ENCODE measurements at regions not wholly inside any gene's neighbourhood (a gene's known extent, or its start where the extent isn't known, plus 50 kb on each side); places are given as distances from the start of the nearest gene placed in this dataset.

DNA sequence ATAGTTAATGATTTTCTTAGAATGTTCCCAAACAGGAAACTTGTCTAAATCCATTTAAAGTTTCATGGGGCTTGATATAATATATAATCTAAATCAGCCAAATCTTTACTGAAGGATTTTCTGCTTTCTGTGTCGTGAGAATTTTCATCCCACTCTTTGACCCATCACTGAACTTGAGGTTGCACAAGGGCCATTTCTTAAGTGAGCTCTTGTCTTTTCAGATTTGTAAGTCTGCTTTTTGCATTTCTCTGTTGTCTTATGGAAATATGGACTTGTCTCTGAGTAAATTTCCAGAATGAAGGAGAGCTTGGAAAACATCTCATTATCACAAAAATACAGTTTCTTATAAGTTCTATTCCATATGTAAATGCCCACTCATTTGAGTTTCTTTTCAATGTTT is 149.2 kb upstream of the ARRDC3 start:
- no peak for DNase-seq (ENCODE audit: low spot score)
- no peak for TF ChIP-seq SMAD3 (CRISPR knock-in tag; IDR thresholded peaks at IDR 0.05; ENCODE audit: borderline replicate concordance)
- TF ChIP-seq, protein P1, sequence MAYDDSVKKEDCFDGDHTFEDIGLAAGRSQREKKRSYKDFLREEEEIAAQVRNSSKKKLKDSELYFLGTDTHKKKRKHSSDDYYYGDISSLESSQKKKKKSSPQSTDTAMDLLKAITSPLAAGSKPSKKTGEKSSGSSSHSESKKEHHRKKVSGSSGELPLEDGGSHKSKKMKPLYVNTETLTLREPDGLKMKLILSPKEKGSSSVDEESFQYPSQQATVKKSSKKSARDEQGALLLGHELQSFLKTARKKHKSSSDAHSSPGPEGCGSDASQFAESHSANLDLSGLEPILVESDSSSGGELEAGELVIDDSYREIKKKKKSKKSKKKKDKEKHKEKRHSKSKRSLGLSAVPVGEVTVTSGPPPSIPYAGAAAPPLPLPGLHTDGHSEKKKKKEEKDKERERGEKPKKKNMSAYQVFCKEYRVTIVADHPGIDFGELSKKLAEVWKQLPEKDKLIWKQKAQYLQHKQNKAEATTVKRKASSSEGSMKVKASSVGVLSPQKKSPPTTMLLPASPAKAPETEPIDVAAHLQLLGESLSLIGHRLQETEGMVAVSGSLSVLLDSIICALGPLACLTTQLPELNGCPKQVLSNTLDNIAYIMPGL (CRISPR knock-in tag; IDR thresholded peaks at IDR 0.05): no peak
- TF ChIP-seq TEAD1 (CRISPR knock-in tag; IDR thresholded peaks at IDR 0.05): no peak
- no peak for TF ChIP-seq ETV6 (CRISPR knock-in tag; IDR thresholded peaks at IDR 0.05)
- no peak for TF ChIP-seq ESRRA (CRISPR knock-in tag; IDR thresholded peaks at IDR 0.05; ENCODE audit: borderline replicate concordance)
- TF ChIP-seq, protein P2, sequence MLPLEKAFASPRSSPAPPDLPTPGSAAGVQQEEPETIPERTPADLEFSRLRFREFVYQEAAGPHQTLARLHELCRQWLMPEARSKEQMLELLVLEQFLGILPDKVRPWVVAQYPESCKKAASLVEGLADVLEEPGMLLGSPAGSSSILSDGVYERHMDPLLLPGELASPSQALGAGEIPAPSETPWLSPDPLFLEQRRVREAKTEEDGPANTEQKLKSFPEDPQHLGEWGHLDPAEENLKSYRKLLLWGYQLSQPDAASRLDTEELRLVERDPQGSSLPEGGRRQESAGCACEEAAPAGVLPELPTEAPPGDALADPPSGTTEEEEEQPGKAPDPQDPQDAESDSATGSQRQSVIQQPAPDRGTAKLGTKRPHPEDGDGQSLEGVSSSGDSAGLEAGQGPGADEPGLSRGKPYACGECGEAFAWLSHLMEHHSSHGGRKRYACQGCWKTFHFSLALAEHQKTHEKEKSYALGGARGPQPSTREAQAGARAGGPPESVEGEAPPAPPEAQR (CRISPR knock-in tag; IDR thresholded peaks at IDR 0.05): no peak
- no peak for TF ChIP-seq RELA (CRISPR knock-in tag; IDR thresholded peaks at IDR 0.05; ENCODE audit: borderline replicate concordance)
- TF ChIP-seq ZBTB21 (CRISPR knock-in tag; IDR thresholded peaks at IDR 0.05; ENCODE audit: borderline replicate concordance): no peak
- TF ChIP-seq, protein P3, sequence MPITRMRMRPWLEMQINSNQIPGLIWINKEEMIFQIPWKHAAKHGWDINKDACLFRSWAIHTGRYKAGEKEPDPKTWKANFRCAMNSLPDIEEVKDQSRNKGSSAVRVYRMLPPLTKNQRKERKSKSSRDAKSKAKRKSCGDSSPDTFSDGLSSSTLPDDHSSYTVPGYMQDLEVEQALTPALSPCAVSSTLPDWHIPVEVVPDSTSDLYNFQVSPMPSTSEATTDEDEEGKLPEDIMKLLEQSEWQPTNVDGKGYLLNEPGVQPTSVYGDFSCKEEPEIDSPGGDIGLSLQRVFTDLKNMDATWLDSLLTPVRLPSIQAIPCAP (CRISPR knock-in tag; IDR thresholded peaks at IDR 0.05): no peak
- TF ChIP-seq, protein P4, sequence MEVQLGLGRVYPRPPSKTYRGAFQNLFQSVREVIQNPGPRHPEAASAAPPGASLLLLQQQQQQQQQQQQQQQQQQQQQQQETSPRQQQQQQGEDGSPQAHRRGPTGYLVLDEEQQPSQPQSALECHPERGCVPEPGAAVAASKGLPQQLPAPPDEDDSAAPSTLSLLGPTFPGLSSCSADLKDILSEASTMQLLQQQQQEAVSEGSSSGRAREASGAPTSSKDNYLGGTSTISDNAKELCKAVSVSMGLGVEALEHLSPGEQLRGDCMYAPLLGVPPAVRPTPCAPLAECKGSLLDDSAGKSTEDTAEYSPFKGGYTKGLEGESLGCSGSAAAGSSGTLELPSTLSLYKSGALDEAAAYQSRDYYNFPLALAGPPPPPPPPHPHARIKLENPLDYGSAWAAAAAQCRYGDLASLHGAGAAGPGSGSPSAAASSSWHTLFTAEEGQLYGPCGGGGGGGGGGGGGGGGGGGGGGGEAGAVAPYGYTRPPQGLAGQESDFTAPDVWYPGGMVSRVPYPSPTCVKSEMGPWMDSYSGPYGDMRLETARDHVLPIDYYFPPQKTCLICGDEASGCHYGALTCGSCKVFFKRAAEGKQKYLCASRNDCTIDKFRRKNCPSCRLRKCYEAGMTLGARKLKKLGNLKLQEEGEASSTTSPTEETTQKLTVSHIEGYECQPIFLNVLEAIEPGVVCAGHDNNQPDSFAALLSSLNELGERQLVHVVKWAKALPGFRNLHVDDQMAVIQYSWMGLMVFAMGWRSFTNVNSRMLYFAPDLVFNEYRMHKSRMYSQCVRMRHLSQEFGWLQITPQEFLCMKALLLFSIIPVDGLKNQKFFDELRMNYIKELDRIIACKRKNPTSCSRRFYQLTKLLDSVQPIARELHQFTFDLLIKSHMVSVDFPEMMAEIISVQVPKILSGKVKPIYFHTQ (CRISPR knock-in tag; IDR thresholded peaks at IDR 0.05): no peak
- no peak for TF ChIP-seq FOXJ3 (CRISPR knock-in tag; IDR thresholded peaks at IDR 0.05; ENCODE audit: borderline replicate concordance)
- TF ChIP-seq, protein P5, sequence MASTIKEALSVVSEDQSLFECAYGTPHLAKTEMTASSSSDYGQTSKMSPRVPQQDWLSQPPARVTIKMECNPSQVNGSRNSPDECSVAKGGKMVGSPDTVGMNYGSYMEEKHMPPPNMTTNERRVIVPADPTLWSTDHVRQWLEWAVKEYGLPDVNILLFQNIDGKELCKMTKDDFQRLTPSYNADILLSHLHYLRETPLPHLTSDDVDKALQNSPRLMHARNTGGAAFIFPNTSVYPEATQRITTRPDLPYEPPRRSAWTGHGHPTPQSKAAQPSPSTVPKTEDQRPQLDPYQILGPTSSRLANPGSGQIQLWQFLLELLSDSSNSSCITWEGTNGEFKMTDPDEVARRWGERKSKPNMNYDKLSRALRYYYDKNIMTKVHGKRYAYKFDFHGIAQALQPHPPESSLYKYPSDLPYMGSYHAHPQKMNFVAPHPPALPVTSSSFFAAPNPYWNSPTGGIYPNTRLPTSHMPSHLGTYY (CRISPR knock-in tag; IDR thresholded peaks at IDR 0.05): no peak
- TF ChIP-seq, protein P6, sequence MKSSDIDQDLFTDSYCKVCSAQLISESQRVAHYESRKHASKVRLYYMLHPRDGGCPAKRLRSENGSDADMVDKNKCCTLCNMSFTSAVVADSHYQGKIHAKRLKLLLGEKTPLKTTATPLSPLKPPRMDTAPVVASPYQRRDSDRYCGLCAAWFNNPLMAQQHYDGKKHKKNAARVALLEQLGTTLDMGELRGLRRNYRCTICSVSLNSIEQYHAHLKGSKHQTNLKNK (CRISPR knock-in tag; IDR thresholded peaks at IDR 0.05): no peak
- TF ChIP-seq ZNF138 (CRISPR knock-in tag; conservative IDR thresholded peaks at IDR 0.05): no peak
- TF ChIP-seq, protein P7, sequence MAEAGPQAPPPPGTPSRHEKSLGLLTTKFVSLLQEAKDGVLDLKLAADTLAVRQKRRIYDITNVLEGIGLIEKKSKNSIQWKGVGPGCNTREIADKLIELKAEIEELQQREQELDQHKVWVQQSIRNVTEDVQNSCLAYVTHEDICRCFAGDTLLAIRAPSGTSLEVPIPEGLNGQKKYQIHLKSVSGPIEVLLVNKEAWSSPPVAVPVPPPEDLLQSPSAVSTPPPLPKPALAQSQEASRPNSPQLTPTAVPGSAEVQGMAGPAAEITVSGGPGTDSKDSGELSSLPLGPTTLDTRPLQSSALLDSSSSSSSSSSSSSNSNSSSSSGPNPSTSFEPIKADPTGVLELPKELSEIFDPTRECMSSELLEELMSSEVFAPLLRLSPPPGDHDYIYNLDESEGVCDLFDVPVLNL (CRISPR knock-in tag; IDR thresholded peaks at IDR 0.05; ENCODE audit: borderline replicate concordance, low read depth): no peak
- Mint-ChIP-seq H3K27ac (no peak overlapping the region), H3K36me3 (no peaks in the 10 kb centered on the region; the same call in 1 of the 2 replicates), H3K27me3 (ENCODE audit: low read depth) (no peaks in the 10 kb centered on the region), H3K4me1 (peaks cover 10% of the 10 kb centered on the region), H3K9me3 (peaks cover 12% of the 10 kb centered on the region), H3K4me3 (no peak overlapping the region)
- CTCF ChIA-PET: no interaction called here
- POLR2A ChIA-PET: no interaction called here
- ATAC-seq: no peak

DNA sequence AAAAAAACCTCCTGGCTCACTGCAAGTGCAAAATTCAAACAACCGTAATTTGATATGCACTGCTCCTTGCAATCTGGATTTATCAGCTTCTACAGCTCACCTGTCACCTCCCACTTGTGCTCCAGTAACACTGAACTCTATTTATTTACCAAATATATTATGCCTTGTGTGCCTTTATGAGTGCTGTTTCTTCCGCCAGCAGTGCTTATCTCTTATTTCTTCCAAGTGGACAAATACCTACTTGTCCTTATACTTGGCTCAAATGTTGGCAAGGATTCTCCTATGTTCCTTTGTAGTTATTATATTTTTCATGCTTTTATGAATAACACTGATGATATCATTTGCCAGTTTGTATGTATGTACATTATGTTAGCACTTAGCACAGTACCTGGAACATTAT is 145.7 kb upstream of the ARRDC3 start:
- no peak overlapping the region for H3K4me3 Mint-ChIP-seq
- DNase-seq (ENCODE audit: low spot score): no peak
- no peak for ATAC-seq
- POLR2A ChIA-PET: no interaction called here
- no peak for TF ChIP-seq SMAD3 (CRISPR knock-in tag; IDR thresholded peaks at IDR 0.05; ENCODE audit: borderline replicate concordance)
- TF ChIP-seq CBFB (CRISPR knock-in tag; IDR thresholded peaks at IDR 0.05; ENCODE audit: low read depth): no peak
- TF ChIP-seq ZNF423 (CRISPR knock-in tag; IDR thresholded peaks at IDR 0.05): no peak
- TF ChIP-seq IRF2 (CRISPR knock-in tag; IDR thresholded peaks at IDR 0.05; ENCODE audit: borderline replicate concordance, low read depth): no peak
- no peaks in the 10 kb centered on the region for H3K27me3 Mint-ChIP-seq (ENCODE audit: low read depth)
- peaks cover 5% of the 10 kb centered on the region for H3K4me1 Mint-ChIP-seq
- CTCF ChIA-PET: no interaction called here
- H3K9me3 Mint-ChIP-seq: peaks cover 12% of the 10 kb centered on the region
- no peak overlapping the region for H3K27ac Mint-ChIP-seq
- H3K36me3 Mint-ChIP-seq: no peaks in the 10 kb centered on the region; the same call in 1 of the 2 replicates
